ENCODE measurements at regions not wholly inside any gene's neighbourhood (a gene's known extent, or its start where the extent isn't known, plus 50 kb on each side); places are given as distances from the start of the nearest gene placed in this dataset.

DNA sequence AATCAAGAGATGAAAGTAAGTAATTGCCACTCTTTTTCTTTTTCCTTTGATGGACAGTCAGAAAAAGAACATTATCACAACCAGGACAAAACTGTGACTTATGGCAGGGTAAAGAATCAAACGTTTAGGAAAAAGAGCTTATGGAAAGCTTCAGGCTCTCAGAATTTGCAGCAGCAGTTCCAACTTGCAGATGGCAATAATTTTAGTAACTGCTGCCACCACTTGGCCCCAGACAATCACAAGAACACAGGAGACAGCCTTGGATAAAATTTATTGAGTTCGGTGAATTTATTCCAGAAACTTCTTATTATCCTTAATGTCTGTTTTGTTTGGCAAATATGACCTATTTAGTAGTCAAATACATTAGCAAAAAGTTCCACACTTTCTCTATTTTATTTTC lies 804.4 kb downstream of the BRINP3 start:
- H3F3A ChIP-seq (ENCODE audit: insufficient read depth, low read depth) = no peaks in the 10 kb centered on the region
- no peak overlapping the region for H3K27ac ChIP-seq
- H3K27me3 ChIP-seq (ENCODE audit: insufficient read depth, low read depth) = no peaks in the 10 kb centered on the region
- no peak for DNase-seq
- POLR2A ChIA-PET (ENCODE audit: unreplicated experiment) = interaction anchor here (0.8 kb wide), 1 partner anchor 25 kb away, joined by 4 read pairs; no protein-coding TSS in a partner anchor
- TF ChIP-seq CTCF (conservative IDR thresholded peaks at IDR 0.05) (no peak), EZH2 (IDR thresholded peaks at IDR 0.05; ENCODE audit: low read depth) (no peak)
- no peak overlapping the region for H3K4me2 ChIP-seq
- intact Hi-C loops (cut with micrococcal nuclease; ENCODE audit: unreplicated experiment) = no loop called here
- H2AFZ ChIP-seq = no peak overlapping the region; the same call in 1 of the 2 replicates
- no peaks in the 10 kb centered on the region for H3K36me3 ChIP-seq (ENCODE audit: low read depth)
- CTCF ChIA-PET = no interaction called here
- no peaks in the 10 kb centered on the region for H3K9me2 ChIP-seq (ENCODE audit: insufficient read depth)
- no TSS peak for BruUV-seq (replicated peaks)
- H3K4me3 ChIP-seq = no peak overlapping the region
- H3K4me1 ChIP-seq (replicated peaks; ENCODE audit: insufficient read depth) = no peaks in the 10 kb centered on the region
- H3K79me2 ChIP-seq (ENCODE audit: low read depth) = no peaks in the 10 kb centered on the region
- peaks cover 3% of the 10 kb centered on the region; the same call in 1 of the 2 replicates for H3K9me3 ChIP-seq (ENCODE audit: insufficient read depth, low read depth)
- H4K20me1 ChIP-seq (ENCODE audit: insufficient read depth) = no peaks in the 10 kb centered on the region

DNA sequence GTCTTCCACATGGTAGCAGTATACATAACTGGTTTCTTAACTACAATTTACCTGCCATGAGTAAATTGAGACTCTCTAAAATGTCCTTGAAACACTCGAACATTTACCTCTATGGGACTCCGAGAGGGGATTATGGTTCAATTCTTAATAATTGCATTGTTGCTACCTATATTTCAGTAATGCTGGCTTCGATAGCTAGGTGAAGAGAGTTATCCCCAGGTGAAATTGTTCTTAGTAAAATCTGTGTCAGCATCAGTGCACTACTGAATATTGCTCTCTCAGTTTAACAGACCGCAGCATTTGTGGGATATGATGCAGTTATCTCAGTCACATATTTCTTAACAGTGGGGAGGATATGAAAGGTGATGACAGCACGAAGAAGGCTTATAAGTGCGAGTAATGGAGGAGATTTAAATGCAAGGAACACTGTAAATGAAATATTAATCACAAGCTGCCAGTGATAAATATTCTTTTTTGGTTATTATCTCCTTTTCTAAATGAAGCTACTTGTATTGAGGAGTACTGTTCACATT lies 801.9 kb downstream of the BRINP3 start:
- H3K4me2 ChIP-seq = no peak overlapping the region
- H3K27me3 ChIP-seq (ENCODE audit: insufficient read depth, low read depth) = no peaks in the 10 kb centered on the region
- H3F3A ChIP-seq (ENCODE audit: insufficient read depth, low read depth) = no peaks in the 10 kb centered on the region
- H3K79me2 ChIP-seq (ENCODE audit: low read depth) = no peaks in the 10 kb centered on the region
- H3K9me2 ChIP-seq (ENCODE audit: insufficient read depth) = no peaks in the 10 kb centered on the region
- H3K9me3 ChIP-seq (ENCODE audit: insufficient read depth, low read depth) = peaks cover 3% of the 10 kb centered on the region; the same call in 1 of the 2 replicates
- CTCF ChIA-PET = no interaction called here
- no peak for DNase-seq
- POLR2A ChIA-PET (ENCODE audit: unreplicated experiment) = no interaction called here
- H2AFZ ChIP-seq = 0 out of 2 replicates have a peak overlapping the region, but pooled peaks have one; percentile 22
- intact Hi-C loops (cut with micrococcal nuclease; ENCODE audit: unreplicated experiment) = no loop called here
- TF ChIP-seq CTCF (conservative IDR thresholded peaks at IDR 0.05) (no peak), EZH2 (IDR thresholded peaks at IDR 0.05; ENCODE audit: low read depth) (no peak)
- no peak overlapping the region for H3K4me3 ChIP-seq
- no peaks in the 10 kb centered on the region for H3K4me1 ChIP-seq (replicated peaks; ENCODE audit: insufficient read depth)
- BruUV-seq (replicated peaks) = no TSS peak
- H3K27ac ChIP-seq = no peak overlapping the region
- H3K36me3 ChIP-seq (ENCODE audit: low read depth) = no peaks in the 10 kb centered on the region
- H4K20me1 ChIP-seq (ENCODE audit: insufficient read depth) = no peaks in the 10 kb centered on the region

- H3K4me2 ChIP-seq = no peak overlapping the region
Measured at GRCh38 chr1:189678779-189679178, 798.9 kb downstream of the BRINP3 start.

More at GRCh38 chr1:189678779-189679178, 798.9 kb downstream of the BRINP3 start:
- H3K36me3 ChIP-seq (ENCODE audit: low read depth) = no peaks in the 10 kb centered on the region
- CTCF ChIA-PET = no interaction called here
- no peak overlapping the region for H3K4me3 ChIP-seq
- no peak overlapping the region for H2AFZ ChIP-seq
- POLR2A ChIA-PET (ENCODE audit: unreplicated experiment) = no interaction called here
- H3F3A ChIP-seq (ENCODE audit: insufficient read depth, low read depth) = no peaks in the 10 kb centered on the region
- H3K9me3 ChIP-seq (ENCODE audit: insufficient read depth, low read depth) = peaks cover 3% of the 10 kb centered on the region; the same call in 1 of the 2 replicates
- no peaks in the 10 kb centered on the region for H3K79me2 ChIP-seq (ENCODE audit: low read depth)
- H3K4me1 ChIP-seq (replicated peaks; ENCODE audit: insufficient read depth) = no peaks in the 10 kb centered on the region
- intact Hi-C loops (cut with micrococcal nuclease; ENCODE audit: unreplicated experiment) = no loop called here
- BruUV-seq (replicated peaks) = no TSS peak
- H3K27me3 ChIP-seq (ENCODE audit: insufficient read depth, low read depth) = no peaks in the 10 kb centered on the region
- no peak for DNase-seq
- H3K27ac ChIP-seq = no peak overlapping the region
- no peaks in the 10 kb centered on the region for H3K9me2 ChIP-seq (ENCODE audit: insufficient read depth)
- no peaks in the 10 kb centered on the region for H4K20me1 ChIP-seq (ENCODE audit: insufficient read depth)
- TF ChIP-seq EZH2 (IDR thresholded peaks at IDR 0.05; ENCODE audit: low read depth) = no peak
- TF ChIP-seq CTCF (conservative IDR thresholded peaks at IDR 0.05) = peak; percentile 39; the same call in 1 of the 2 replicates

Measured in PC-9 (cell line).